ENCODE measurements at regions not wholly inside any gene's neighbourhood (a gene's known extent, or its start where the extent isn't known, plus 50 kb on each side); places are given as distances from the start of the nearest gene placed in this dataset.

DNA sequence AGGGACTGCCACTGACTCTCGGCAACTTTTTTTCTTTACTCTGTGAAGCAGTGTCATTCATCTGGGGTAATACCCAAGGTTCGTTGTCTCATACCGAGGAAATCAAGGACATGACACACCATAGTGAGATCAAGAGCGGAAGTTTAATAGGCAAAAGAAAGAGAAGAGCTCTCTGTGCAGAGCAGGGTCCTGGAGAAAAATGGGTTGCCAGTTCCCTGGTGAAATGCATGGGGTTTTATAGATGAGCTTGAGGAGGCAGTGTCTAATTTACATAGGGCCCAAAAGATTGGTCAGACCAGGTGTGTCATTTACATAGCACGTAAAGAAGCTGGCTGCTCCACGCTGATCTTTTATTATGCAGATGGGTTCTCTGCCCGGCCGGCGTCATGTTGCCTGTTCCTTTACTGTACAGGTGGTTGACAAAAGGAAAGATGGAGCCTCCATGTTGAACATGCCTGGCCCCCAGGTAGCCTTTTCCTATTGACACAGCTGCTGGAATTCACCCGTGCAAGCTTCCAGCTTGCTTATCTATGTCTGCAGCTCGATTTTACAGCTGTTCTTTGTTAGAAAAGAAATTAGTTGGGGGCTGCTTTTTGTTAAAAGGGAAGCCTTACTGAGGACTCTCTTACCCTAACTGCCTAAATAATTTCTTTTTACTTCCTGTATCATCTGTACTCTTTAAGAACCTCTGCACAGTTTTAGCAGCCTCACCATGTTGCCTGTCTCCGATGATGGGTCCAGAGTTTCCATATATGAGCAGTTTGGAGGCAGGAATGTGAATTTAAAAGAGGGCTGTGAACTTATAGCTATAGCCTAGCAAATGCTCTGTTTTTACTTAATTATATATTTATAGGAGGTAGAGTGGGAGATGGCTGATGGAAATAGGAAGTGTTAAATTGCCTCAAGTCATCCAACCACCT, 98.0 kb upstream of the DIAPH3 start:
- H3K4me3 ChIP-seq (ENCODE audit: low read length) = no peak overlapping the region
- H3K4me2 ChIP-seq (ENCODE audit: low read length) = no peak overlapping the region
- no peaks in the 10 kb centered on the region for H3K27me3 ChIP-seq (ENCODE audit: insufficient read depth, low read depth, low read length)
- H3K79me2 ChIP-seq (replicated peaks; ENCODE audit: insufficient read depth, low read length) = no peaks in the 10 kb centered on the region
- no peak overlapping the region for H3K9ac ChIP-seq (ENCODE audit: low read length)
- no peaks in the 10 kb centered on the region for H3K9me3 ChIP-seq (ENCODE audit: low read length)
- no peaks in the 10 kb centered on the region for H4K20me1 ChIP-seq (ENCODE audit: insufficient read depth)
- no peaks in the 10 kb centered on the region for H3K36me3 ChIP-seq (ENCODE audit: insufficient read depth, low read length)
- no peaks in the 10 kb centered on the region for H3K9me2 ChIP-seq (ENCODE audit: insufficient read depth, low read length)
- no peak overlapping the region for H3K27ac ChIP-seq (ENCODE audit: low read length)
- no peaks in the 10 kb centered on the region for H3F3A ChIP-seq (ENCODE audit: insufficient read depth, low read length, poor library complexity, severe bottlenecking)
- TF ChIP-seq EP300 (conservative IDR thresholded peaks at IDR 0.05; ENCODE audit: poor library complexity, severe bottlenecking) = no peak
- TF ChIP-seq, protein P1, sequence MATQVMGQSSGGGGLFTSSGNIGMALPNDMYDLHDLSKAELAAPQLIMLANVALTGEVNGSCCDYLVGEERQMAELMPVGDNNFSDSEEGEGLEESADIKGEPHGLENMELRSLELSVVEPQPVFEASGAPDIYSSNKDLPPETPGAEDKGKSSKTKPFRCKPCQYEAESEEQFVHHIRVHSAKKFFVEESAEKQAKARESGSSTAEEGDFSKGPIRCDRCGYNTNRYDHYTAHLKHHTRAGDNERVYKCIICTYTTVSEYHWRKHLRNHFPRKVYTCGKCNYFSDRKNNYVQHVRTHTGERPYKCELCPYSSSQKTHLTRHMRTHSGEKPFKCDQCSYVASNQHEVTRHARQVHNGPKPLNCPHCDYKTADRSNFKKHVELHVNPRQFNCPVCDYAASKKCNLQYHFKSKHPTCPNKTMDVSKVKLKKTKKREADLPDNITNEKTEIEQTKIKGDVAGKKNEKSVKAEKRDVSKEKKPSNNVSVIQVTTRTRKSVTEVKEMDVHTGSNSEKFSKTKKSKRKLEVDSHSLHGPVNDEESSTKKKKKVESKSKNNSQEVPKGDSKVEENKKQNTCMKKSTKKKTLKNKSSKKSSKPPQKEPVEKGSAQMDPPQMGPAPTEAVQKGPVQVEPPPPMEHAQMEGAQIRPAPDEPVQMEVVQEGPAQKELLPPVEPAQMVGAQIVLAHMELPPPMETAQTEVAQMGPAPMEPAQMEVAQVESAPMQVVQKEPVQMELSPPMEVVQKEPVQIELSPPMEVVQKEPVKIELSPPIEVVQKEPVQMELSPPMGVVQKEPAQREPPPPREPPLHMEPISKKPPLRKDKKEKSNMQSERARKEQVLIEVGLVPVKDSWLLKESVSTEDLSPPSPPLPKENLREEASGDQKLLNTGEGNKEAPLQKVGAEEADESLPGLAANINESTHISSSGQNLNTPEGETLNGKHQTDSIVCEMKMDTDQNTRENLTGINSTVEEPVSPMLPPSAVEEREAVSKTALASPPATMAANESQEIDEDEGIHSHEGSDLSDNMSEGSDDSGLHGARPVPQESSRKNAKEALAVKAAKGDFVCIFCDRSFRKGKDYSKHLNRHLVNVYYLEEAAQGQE (IDR thresholded peaks at IDR 0.05; ENCODE audit: borderline replicate concordance) = no peak
- no peak for TF ChIP-seq MXI1 (conservative IDR thresholded peaks at IDR 0.05; ENCODE audit: poor library complexity, severe bottlenecking)
- no peak for TF ChIP-seq TAF1 (IDR thresholded peaks at IDR 0.05; ENCODE audit: low read depth)
- no peak for TF ChIP-seq EZH2 (IDR thresholded peaks at IDR 0.05; ENCODE audit: borderline replicate concordance, insufficient read depth, low read length, poor library complexity, severe bottlenecking)
- no peak for TF ChIP-seq SMC3 (conservative IDR thresholded peaks at IDR 0.05; ENCODE audit: poor library complexity)
- TF ChIP-seq, protein P2, sequence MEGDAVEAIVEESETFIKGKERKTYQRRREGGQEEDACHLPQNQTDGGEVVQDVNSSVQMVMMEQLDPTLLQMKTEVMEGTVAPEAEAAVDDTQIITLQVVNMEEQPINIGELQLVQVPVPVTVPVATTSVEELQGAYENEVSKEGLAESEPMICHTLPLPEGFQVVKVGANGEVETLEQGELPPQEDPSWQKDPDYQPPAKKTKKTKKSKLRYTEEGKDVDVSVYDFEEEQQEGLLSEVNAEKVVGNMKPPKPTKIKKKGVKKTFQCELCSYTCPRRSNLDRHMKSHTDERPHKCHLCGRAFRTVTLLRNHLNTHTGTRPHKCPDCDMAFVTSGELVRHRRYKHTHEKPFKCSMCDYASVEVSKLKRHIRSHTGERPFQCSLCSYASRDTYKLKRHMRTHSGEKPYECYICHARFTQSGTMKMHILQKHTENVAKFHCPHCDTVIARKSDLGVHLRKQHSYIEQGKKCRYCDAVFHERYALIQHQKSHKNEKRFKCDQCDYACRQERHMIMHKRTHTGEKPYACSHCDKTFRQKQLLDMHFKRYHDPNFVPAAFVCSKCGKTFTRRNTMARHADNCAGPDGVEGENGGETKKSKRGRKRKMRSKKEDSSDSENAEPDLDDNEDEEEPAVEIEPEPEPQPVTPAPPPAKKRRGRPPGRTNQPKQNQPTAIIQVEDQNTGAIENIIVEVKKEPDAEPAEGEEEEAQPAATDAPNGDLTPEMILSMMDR (IDR thresholded peaks at IDR 0.05; ENCODE audit: poor library complexity, severe bottlenecking) = no peak
- TF ChIP-seq RAD21 (conservative IDR thresholded peaks at IDR 0.05) = no peak
- TF ChIP-seq POLR2AphosphoS5 (IDR thresholded peaks at IDR 0.05) = no peak
- no peak overlapping the region for H2AFZ ChIP-seq (ENCODE audit: low read depth, low read length)

DNA sequence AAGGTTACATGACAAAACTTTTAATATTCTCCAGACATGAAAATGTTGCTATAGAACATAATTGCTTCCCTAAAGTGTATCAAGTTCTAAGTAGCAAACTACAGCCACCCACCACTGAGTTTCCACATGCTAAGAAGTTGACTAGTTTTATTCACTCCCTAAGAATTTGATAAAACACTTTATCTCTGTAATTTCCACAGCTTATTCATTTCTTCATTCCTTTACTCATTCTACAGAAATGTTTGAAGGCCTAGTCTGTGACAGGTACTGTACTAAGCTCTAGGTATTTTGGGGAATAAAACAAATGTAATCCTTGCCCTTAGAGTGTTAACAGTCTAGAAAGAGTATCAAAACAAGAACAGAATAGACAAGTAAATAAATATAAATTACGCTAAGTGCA, 101.8 kb upstream of the DIAPH3 start:
- Histone ChIP-seq H3F3A (ENCODE audit: insufficient read depth, low read length, poor library complexity, severe bottlenecking) (no peaks in the 10 kb centered on the region), H3K4me2 (ENCODE audit: low read length) (no peak overlapping the region), H3K27ac (ENCODE audit: low read length) (no peak overlapping the region), H3K36me3 (ENCODE audit: insufficient read depth, low read length) (no peaks in the 10 kb centered on the region), H2AFZ (ENCODE audit: low read depth, low read length) (no peak overlapping the region), H3K27me3 (ENCODE audit: insufficient read depth, low read depth, low read length) (no peaks in the 10 kb centered on the region), H3K9ac (ENCODE audit: low read length) (no peak overlapping the region), H4K20me1 (ENCODE audit: insufficient read depth) (no peaks in the 10 kb centered on the region), H3K9me2 (ENCODE audit: insufficient read depth, low read length) (no peaks in the 10 kb centered on the region), H3K9me3 (ENCODE audit: low read length) (no peaks in the 10 kb centered on the region), H3K4me3 (ENCODE audit: low read length) (no peak overlapping the region), H3K79me2 (replicated peaks; ENCODE audit: insufficient read depth, low read length) (no peaks in the 10 kb centered on the region)
- TF ChIP-seq, protein P2 (IDR thresholded peaks at IDR 0.05; ENCODE audit: poor library complexity, severe bottlenecking) = no peak
- no peak for TF ChIP-seq TAF1 (IDR thresholded peaks at IDR 0.05; ENCODE audit: low read depth)
- TF ChIP-seq EP300 (conservative IDR thresholded peaks at IDR 0.05; ENCODE audit: poor library complexity, severe bottlenecking) = no peak
- no peak for TF ChIP-seq POLR2AphosphoS5 (IDR thresholded peaks at IDR 0.05)
